NCI-H1930 (cell line): ENCODE measurements at regions not wholly inside any gene's neighbourhood (a gene's known extent, or its start where the extent isn't known, plus 50 kb on each side); places are given as distances from the start of the nearest gene placed in this dataset.
"Not testable (repeated sequence)": the region's sequence is repeated elsewhere in the genome, so short reads cannot be mapped to it uniquely, and the experiment has no call there.

Source experiments
- DNase-seq, 2 experiments: peaks; one replicate each; lab custom pipeline; 2025; lab: John Stamatoyannopoulos, UW

- DNase-seq, result not testable (repeated sequence)
These were observed 51.0 kb downstream of the NPIPB11 start for GRCh38 chr16:29355339-29356059.

- DNase-seq, result not testable (repeated sequence)
These were observed 52.1 kb downstream of the NPIPB11 start for GRCh38 chr16:29354449-29354848.

GRCh38 chr16:29352617-29352999 lies 53.9 kb downstream of the NPIPB11 start:
- not testable (repeated sequence) for DNase-seq

GRCh38 chr16:29351970-29352616 lies 54.4 kb downstream of the NPIPB11 start:
- DNase-seq, result not testable (repeated sequence)

GRCh38 chr16:29351271-29351969 lies 55.1 kb downstream of the NPIPB11 start:
- not testable (repeated sequence) for DNase-seq

- DNase-seq, result not testable (repeated sequence)
These were observed 56.5 kb downstream of the NPIPB11 start for GRCh38 chr16:29349966-29350365.

- DNase-seq, result not testable (repeated sequence)
These were observed 57.8 kb downstream of the NPIPB11 start for GRCh38 chr16:29348748-29349147.

- DNase-seq, result not testable (repeated sequence)
These were observed 58.3 kb downstream of the NPIPB11 start for GRCh38 chr16:29348123-29348690.

- not testable (repeated sequence) for DNase-seq
These were observed 59.5 kb downstream of the NPIPB11 start for GRCh38 chr16:29346796-29347580.

- not testable (repeated sequence) for DNase-seq
These were observed 60.3 kb downstream of the NPIPB11 start for GRCh38 chr16:29346203-29346602.

- not testable (repeated sequence) for DNase-seq
These were observed 63.6 kb downstream of the NPIPB11 start for GRCh38 chr16:29342937-29343336.

GRCh38 chr16:29340779-29341438 lies 65.6 kb downstream of the NPIPB11 start:
- DNase-seq, result not testable (repeated sequence)

GRCh38 chr16:29340235-29340634 lies 66.3 kb downstream of the NPIPB11 start:
- not testable (repeated sequence) for DNase-seq

GRCh38 chr16:29338821-29339700 lies 67.5 kb downstream of the NPIPB11 start:
- not testable (repeated sequence) for DNase-seq

GRCh38 chr16:29337385-29337901 lies 69.1 kb downstream of the NPIPB11 start:
- not testable (repeated sequence) for DNase-seq

- DNase-seq, result not testable (repeated sequence)
These were observed 71.0 kb downstream of the NPIPB11 start for GRCh38 chr16:29335549-29335846.

- DNase-seq, result not testable (repeated sequence)
These were observed 71.5 kb downstream of the NPIPB11 start for GRCh38 chr16:29334776-29335548.

- DNase-seq, result not testable (repeated sequence)
These were observed 72.9 kb downstream of the NPIPB11 start for GRCh38 chr16:29333492-29334097.

- DNase-seq, result not testable (repeated sequence)
These were observed 75.9 kb downstream of the NPIPB11 start for GRCh38 chr16:29330623-29331022.
